Osteoblast (primary cell): ENCODE measurements at regions not wholly inside any gene's neighbourhood (a gene's known extent, or its start where the extent isn't known, plus 50 kb on each side); places are given as distances from the start of the nearest gene placed in this dataset.

Source experiments
- DNase-seq: peaks from one replicate; pipeline ENCODE4 v3.0.0; 2011; ENCODE audit warnings: low spot score, mixed read lengths; ENCODE audit not compliant: insufficient read length; ENCODE audit errors: missing footprints
- H2AFZ ChIP-seq: 2 replicates; pipeline ENCODE4 v1.6.0; 2011; ENCODE audit warnings: mild to moderate bottlenecking, low read length
- H3K27ac ChIP-seq: 2 replicates; pipeline ENCODE4 v1.5.1; 2011; ENCODE audit warnings: mild to moderate bottlenecking, low read depth, low read length, moderate library complexity
- H3K27me3 ChIP-seq: 2 replicates; pipeline ENCODE4 v1.6.0; 2012; ENCODE audit warnings: mild to moderate bottlenecking, control low read depth, inconsistent platforms, low read length, moderate library complexity; ENCODE audit not compliant: insufficient read depth
- H3K36me3 ChIP-seq: 2 replicates; pipeline ENCODE4 v1.5.1; 2011; ENCODE audit warnings: mild to moderate bottlenecking, low read length, control low read depth, moderate library complexity; ENCODE audit not compliant: insufficient read depth
- H3K4me1 ChIP-seq: 2 replicates; pipeline ENCODE4 v1.5.1; 2011; ENCODE audit warnings: mild to moderate bottlenecking, low read length, control low read depth, moderate library complexity; ENCODE audit not compliant: insufficient read depth
- H3K4me2 ChIP-seq: 2 replicates; pipeline ENCODE4 v1.6.0; 2011; ENCODE audit warnings: mild to moderate bottlenecking, low read length; ENCODE audit not compliant: insufficient read depth
- H3K4me3 ChIP-seq: fragments of 200-600 bp; sonication (generic); 3 replicates; pipeline ENCODE4 v1.5.1; 2012; ENCODE audit warnings: mild to moderate bottlenecking, low read length, inconsistent platforms; ENCODE audit not compliant: insufficient read depth
- H3K79me2 ChIP-seq: 2 replicates; pipeline ENCODE4 v1.6.0; 2012; ENCODE audit warnings: mild to moderate bottlenecking, low read length, control low read depth, inconsistent platforms; ENCODE audit not compliant: insufficient read depth
- H3K9me3 ChIP-seq: 2 replicates; pipeline ENCODE4 v1.5.1; 2011; ENCODE audit warnings: low read depth, low read length, control low read depth
- H4K20me1 ChIP-seq: 2 replicates; pipeline ENCODE4 v1.6.0; 2012; ENCODE audit warnings: mild to moderate bottlenecking, low read length, control low read depth; ENCODE audit not compliant: insufficient read depth
- CTCF ChIP-seq: IDR thresholded peaks from 2 replicates; pipeline ENCODE4 v1.5.1; 2011; ENCODE audit warnings: mild to moderate bottlenecking, low read depth, low read length, moderate library complexity; ENCODE audit errors: extremely low read depth

- no peak for TF ChIP-seq CTCF
- Histone ChIP-seq H3K9me3 (no peaks in the 10 kb centered on the region), H3K36me3 (no peaks in the 10 kb centered on the region), H3K27ac (no peak overlapping the region), H4K20me1 (no peaks in the 10 kb centered on the region), H3K27me3 (no peaks in the 10 kb centered on the region), H2AFZ (no peak overlapping the region), H3K4me2 (no peak overlapping the region), H3K4me3 (no peak overlapping the region), H3K79me2 (no peaks in the 10 kb centered on the region), H3K4me1 (no peaks in the 10 kb centered on the region)
- no peak for DNase-seq
These were observed 379.3 kb upstream of the PKDCC start for GRCh38 chr2:41668529-41668928.

- no peak for TF ChIP-seq CTCF
- no peak overlapping the region for H2AFZ ChIP-seq
- no peaks in the 10 kb centered on the region for H3K27me3 ChIP-seq
- H3K36me3 ChIP-seq: no peaks in the 10 kb centered on the region
- DNase-seq: no peak
- H3K27ac ChIP-seq: no peak overlapping the region
- no peaks in the 10 kb centered on the region for H3K4me1 ChIP-seq
- no peaks in the 10 kb centered on the region for H3K79me2 ChIP-seq
- H3K4me2 ChIP-seq: no peak overlapping the region
- H3K4me3 ChIP-seq: no peak overlapping the region
- no peaks in the 10 kb centered on the region for H3K9me3 ChIP-seq
- no peaks in the 10 kb centered on the region for H4K20me1 ChIP-seq
These were observed 369.2 kb upstream of the PKDCC start for GRCh38 chr2:41678639-41679038.

GRCh38 chr2:41686156-41686555, 361.7 kb upstream of the PKDCC start:
- Histone ChIP-seq H3K36me3 (no peaks in the 10 kb centered on the region), H3K9me3 (no peaks in the 10 kb centered on the region), H3K4me3 (no peak overlapping the region), H3K4me2 (no peak overlapping the region), H3K79me2 (no peaks in the 10 kb centered on the region), H3K27me3 (no peaks in the 10 kb centered on the region), H4K20me1 (no peaks in the 10 kb centered on the region), H2AFZ (no peak overlapping the region), H3K27ac (no peak overlapping the region), H3K4me1 (no peaks in the 10 kb centered on the region)
- no peak for TF ChIP-seq CTCF
- DNase-seq: no peak

GRCh38 chr2:41691561-41691960, 356.3 kb upstream of the PKDCC start:
- H3K27ac ChIP-seq: no peak overlapping the region
- no peaks in the 10 kb centered on the region for H3K36me3 ChIP-seq
- H3K4me3 ChIP-seq: no peak overlapping the region
- H2AFZ ChIP-seq: no peak overlapping the region
- no peaks in the 10 kb centered on the region for H4K20me1 ChIP-seq
- no peaks in the 10 kb centered on the region for H3K79me2 ChIP-seq
- no peaks in the 10 kb centered on the region for H3K9me3 ChIP-seq
- DNase-seq: no peak
- H3K27me3 ChIP-seq: no peaks in the 10 kb centered on the region
- no peak for TF ChIP-seq CTCF
- no peak overlapping the region for H3K4me2 ChIP-seq
- no peaks in the 10 kb centered on the region for H3K4me1 ChIP-seq
